ENCODE measurements at regions not wholly inside any gene's neighbourhood (a gene's known extent, or its start where the extent isn't known, plus 50 kb on each side); places are given as distances from the start of the nearest gene placed in this dataset.

DNA sequence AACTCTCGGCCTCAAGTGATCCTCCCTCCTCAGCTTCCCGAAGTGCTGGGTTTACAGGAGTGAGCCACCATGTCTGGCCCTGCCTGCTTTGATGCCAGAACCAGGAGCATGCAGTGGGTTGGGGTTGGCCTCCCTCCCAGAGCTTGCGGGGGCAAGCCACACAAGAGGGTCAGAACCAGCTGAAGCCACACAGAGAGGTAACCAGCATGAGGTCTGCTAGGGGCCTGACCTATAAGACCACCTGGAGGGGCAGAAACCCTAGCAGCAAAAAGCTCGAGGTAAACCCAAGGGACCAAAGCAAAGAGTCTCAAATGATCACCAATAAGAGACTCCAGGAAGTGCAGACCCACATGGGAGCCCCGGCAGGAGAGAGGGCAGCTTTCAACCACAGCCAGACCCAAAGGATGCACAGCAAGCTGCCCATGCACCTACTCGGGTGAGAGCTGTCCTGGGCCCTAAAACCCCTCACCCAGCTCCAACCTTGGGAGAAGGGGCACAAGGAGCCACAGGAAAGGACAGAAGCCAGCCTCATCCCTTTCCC, 81.2 kb downstream of the TOMM20 start:
- intact Hi-C loops (cut with DNase I), result no loop called here
- DNase-seq (peak; percentile 20), ATAC-seq (no peak)
- Histone ChIP-seq H3K9me3 (no peaks in the 10 kb centered on the region), H3K4me1 (peaks cover 16% of the 10 kb centered on the region), H3K27me3 (ENCODE audit: low read depth) (no peaks in the 10 kb centered on the region), H3K27ac (peak overlapping the region; percentile 84), H3K4me3 (peak overlapping the region; percentile 2), H3K36me3 (no peaks in the 10 kb centered on the region)
- TF ChIP-seq, protein P1, sequence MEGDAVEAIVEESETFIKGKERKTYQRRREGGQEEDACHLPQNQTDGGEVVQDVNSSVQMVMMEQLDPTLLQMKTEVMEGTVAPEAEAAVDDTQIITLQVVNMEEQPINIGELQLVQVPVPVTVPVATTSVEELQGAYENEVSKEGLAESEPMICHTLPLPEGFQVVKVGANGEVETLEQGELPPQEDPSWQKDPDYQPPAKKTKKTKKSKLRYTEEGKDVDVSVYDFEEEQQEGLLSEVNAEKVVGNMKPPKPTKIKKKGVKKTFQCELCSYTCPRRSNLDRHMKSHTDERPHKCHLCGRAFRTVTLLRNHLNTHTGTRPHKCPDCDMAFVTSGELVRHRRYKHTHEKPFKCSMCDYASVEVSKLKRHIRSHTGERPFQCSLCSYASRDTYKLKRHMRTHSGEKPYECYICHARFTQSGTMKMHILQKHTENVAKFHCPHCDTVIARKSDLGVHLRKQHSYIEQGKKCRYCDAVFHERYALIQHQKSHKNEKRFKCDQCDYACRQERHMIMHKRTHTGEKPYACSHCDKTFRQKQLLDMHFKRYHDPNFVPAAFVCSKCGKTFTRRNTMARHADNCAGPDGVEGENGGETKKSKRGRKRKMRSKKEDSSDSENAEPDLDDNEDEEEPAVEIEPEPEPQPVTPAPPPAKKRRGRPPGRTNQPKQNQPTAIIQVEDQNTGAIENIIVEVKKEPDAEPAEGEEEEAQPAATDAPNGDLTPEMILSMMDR (IDR thresholded peaks at IDR 0.05), result no peak

DNA sequence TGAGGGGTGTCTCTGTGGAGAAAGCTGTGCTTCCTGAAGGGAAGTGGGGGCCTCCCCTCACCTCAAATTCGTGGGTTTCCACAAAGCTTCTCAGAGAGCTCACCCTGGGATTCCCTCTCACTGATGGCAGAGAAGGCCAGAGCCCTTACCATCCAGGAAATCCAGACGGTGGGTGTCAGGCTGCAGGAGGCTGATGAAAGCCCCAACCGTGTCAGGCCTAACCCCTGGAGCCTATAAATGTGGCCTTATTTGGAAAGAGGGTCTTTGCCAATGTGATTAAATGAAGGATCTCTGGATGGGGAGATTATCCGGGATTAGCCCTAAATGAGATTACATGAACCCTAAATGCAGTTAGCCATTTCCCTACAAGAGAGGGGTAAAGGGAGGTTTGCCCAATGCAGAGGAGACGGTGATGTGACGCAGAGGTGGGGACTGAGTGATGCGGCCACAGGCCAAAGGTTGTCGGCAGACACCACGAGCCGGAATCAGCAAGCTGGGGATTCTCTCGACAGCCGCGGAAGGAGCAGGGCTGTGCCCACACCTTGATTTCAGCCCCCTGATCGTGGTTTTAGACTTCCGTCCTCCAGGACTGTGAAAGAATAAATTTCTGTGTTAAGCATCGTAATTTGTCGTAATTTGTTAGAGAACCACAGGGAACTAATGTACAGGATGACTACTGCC, 82.6 kb downstream of the TOMM20 start:
- Histone ChIP-seq H3K9me3 (no peaks in the 10 kb centered on the region), H3K4me3 (no peak overlapping the region), H3K27me3 (ENCODE audit: low read depth) (no peaks in the 10 kb centered on the region), H3K36me3 (no peaks in the 10 kb centered on the region), H3K27ac (no peak overlapping the region), H3K4me1 (peaks cover 16% of the 10 kb centered on the region)
- DNase-seq, result peak; percentile 20
- TF ChIP-seq, protein P1 (IDR thresholded peaks at IDR 0.05), result no peak
- ATAC-seq, result no peak
- intact Hi-C loops (cut with DNase I), result no loop called here

DNA sequence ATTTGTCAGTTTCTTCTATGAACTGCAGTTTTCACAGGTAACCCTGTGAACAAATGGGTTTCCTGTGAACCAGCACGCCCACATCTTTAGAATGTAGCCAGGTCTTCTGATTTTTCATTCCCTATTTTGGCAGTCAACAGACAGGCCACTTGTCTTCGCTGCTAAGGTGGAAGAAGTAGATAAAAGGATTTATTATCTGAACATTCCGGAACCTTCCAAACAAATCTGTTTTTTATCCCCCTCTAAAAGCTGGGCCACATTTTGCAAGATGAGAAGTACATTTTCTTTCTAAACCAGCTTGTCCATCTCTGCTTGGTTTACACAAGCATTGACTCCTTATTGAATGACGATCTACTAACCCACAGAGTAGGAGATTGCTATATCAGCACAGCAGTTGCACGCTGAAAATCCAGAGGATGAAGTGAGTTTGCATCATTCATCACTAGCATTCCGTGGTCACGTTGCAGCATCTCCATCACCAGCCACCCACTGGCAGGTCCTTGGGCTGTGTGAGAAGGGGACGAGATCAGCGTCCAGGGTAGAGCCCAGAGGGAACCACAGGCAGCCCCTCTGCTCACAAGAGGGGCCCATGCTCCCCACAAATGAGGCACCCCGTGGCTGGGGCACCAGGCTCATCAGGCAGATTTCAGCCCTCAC, 83.5 kb downstream of the TOMM20 start:
- TF ChIP-seq, protein P1 (IDR thresholded peaks at IDR 0.05), result no peak

DNA sequence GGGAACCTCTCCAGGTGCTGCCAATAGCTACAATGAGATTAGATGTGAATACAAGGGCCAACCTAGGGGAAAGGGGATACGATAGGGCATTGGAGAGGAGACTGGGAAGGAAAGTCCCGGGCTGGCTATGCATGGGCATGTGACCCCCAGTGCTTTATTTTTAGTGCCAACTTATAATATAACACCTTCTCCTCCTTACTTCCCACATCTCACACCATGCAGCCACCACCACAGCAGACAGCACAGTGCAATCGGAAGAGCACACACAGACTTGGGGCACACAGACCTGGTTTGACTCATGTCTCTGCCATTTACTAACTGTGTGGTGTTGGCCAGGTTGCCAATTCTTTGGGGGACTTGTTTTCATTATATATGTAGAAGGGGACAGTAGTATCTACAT, 85.4 kb downstream of the TOMM20 start:
- no peak for DNase-seq
- no peaks in the 10 kb centered on the region for H3K36me3 ChIP-seq

More for the DNA sequence above, 83.5 kb downstream of the TOMM20 start:
- Histone ChIP-seq H3K4me1 (peaks cover 16% of the 10 kb centered on the region), H3K4me3 (no peak overlapping the region), H3K9me3 (no peaks in the 10 kb centered on the region), H3K27ac (no peak overlapping the region), H3K27me3 (ENCODE audit: low read depth) (no peaks in the 10 kb centered on the region), H3K36me3 (no peaks in the 10 kb centered on the region)
- peak; percentile 27 for DNase-seq
- ATAC-seq, result no peak
- intact Hi-C loops (cut with DNase I), result no loop called here

DNA sequence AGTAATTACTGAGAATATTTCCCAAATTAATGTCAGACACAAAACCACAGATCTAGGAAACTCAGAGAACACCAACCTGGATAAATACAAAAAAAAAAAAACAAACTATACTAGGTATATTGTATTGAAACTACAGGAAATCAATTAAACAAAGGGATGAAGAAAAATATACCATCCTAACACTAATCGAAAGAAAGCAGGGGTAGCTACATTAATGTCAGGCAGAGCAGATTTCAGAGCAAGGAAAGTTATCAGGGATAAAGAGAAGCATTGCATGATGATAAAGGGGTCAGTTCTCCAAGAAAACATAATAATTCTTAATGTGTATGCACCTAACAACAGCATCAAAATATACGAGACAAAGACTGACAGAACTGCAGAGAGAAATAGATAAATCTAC, 89.9 kb downstream of the TOMM20 start:
- no peak for ATAC-seq
- DNase-seq, result no peak
- TF ChIP-seq, protein P1 (IDR thresholded peaks at IDR 0.05), result no peak
- H3K27me3 ChIP-seq (ENCODE audit: low read depth), result no peaks in the 10 kb centered on the region
- no peak overlapping the region for H3K27ac ChIP-seq
- H3K36me3 ChIP-seq, result no peaks in the 10 kb centered on the region
- intact Hi-C loops (cut with DNase I), result no loop called here
- no peak overlapping the region for H3K4me3 ChIP-seq
- H3K9me3 ChIP-seq, result no peaks in the 10 kb centered on the region
- no peaks in the 10 kb centered on the region for H3K4me1 ChIP-seq

More for the DNA sequence above, 85.4 kb downstream of the TOMM20 start:
- no peak overlapping the region for H3K27ac ChIP-seq
- H3K27me3 ChIP-seq (ENCODE audit: low read depth), result no peaks in the 10 kb centered on the region
- no peaks in the 10 kb centered on the region for H3K9me3 ChIP-seq
- peaks cover 13% of the 10 kb centered on the region for H3K4me1 ChIP-seq
- intact Hi-C loops (cut with DNase I), result no loop called here
- TF ChIP-seq, protein P1 (IDR thresholded peaks at IDR 0.05), result no peak
- no peak for ATAC-seq
- no peak overlapping the region for H3K4me3 ChIP-seq
